Vagina (tissue), 2 donors: ENCODE measurements at regions not wholly inside any gene's neighbourhood (a gene's known extent, or its start where the extent isn't known, plus 50 kb on each side); places are given as distances from the start of the nearest gene placed in this dataset.
"Not testable (repeated sequence)": the region's sequence is repeated elsewhere in the genome, so short reads cannot be mapped to it uniquely, and the experiment has no call there.

Experiments used
- DNase-seq, 2 donors: peaks; one replicate each; pipeline ENCODE4 v3.0.0-alpha.2; 2017; ENCODE audit errors: extremely low spot score in 2 of 2
- H3K27ac ChIP-seq: fragments of 200-600 bp; sonication (generic); one replicate; pipeline ENCODE4 v1.5.1; 2019
- H3K27me3 ChIP-seq: fragments of 200-600 bp; sonication (generic); one replicate; pipeline ENCODE4 v1.5.1; 2019
- H3K36me3 ChIP-seq, 2 donors: fragments of 200-600 bp; sonication (generic); one replicate each; pipeline ENCODE4 v1.5.1; 2017 to 2019
- H3K4me1 ChIP-seq: fragments of 200-600 bp; sonication (generic); one replicate; pipeline ENCODE4 v1.5.1; 2019
- H3K4me3 ChIP-seq, 2 donors: fragments of 200-600 bp; sonication (generic); 1 replicate in 1 of 2; 2 replicates in 1 of 2; pipeline ENCODE4 v1.5.1; 2016 to 2019
- H3K9me3 ChIP-seq: fragments of 200-600 bp; sonication (generic); one replicate; pipeline ENCODE4 v1.5.1; 2019
- CTCF ChIP-seq, 3 experiments: fragments of 450-650 bp in 2 of 3; fragments of 200-600 bp in 1 of 3; sonication (generic) in 1 of 3; IDR thresholded peaks; one replicate each; pipeline ENCODE4 v1.5.1; 2017 to 2019; ENCODE audit warnings: antibody characterized with exemption in 3 of 3, mild to moderate bottlenecking in 2 of 3, moderate library complexity in 2 of 3
- POLR2A ChIP-seq, 2 donors: fragments of 450-650 bp; IDR thresholded peaks; one replicate each; pipeline ENCODE4 v1.6.1; 2017; ENCODE audit warnings: antibody characterized with exemption in 2 of 2, mild to moderate bottlenecking in 2 of 2, moderate library complexity in 2 of 2
- POLR2AphosphoS5 ChIP-seq, 2 donors: sonication (generic); formaldehyde crosslinking; IDR thresholded peaks; one replicate each; pipeline ENCODE4 v1.9.0; 2017; ENCODE audit warnings: antibody characterized with exemption in 2 of 2, mild to moderate bottlenecking in 2 of 2, low read depth in 1 of 2; ENCODE audit not compliant: insufficient read depth in 1 of 2
- intact Hi-C: fragments of 100-400 bp; cut with DNase I; formaldehyde crosslinking; loops from one replicate; pipeline ENCODE4 v1.15.1; 2023

DNA sequence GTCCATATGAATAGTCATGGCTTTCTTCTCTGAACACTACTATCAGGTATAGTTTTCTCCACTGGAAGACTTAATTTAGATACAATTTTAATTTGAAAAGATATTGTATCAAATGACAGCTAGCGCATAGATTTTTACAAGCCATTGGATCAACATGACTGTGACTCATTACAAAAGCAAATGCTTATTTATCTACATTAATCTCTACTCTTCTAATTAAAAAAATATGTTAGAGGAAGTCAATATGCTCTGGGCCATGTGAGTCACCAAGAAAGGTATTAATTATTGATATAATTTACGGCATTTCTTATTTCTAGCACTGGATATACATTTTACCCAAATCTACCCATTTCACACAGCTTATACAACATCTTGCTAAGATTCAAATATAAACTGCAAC is 800.3 kb upstream of the GBE1 start:
- no peaks in the 10 kb centered on the region for H3K27me3 ChIP-seq
- H3K27ac ChIP-seq, result no peak overlapping the region
- no peak overlapping the region for H3K4me3 ChIP-seq
- H3K9me3 ChIP-seq, result no peaks in the 10 kb centered on the region
- intact Hi-C loops, result no loop called here
- TF ChIP-seq POLR2A (IDR thresholded peaks at IDR 0.05) (no peak), CTCF (IDR thresholded peaks at IDR 0.05) (no peak), POLR2AphosphoS5 (IDR thresholded peaks at IDR 0.05; ENCODE audit: insufficient read depth in 1 of 2, low read depth in 1 of 2) (no peak)
- H3K4me1 ChIP-seq, result no peaks in the 10 kb centered on the region
- H3K36me3 ChIP-seq, result no peaks in the 10 kb centered on the region
- DNase-seq, result no peak

DNA sequence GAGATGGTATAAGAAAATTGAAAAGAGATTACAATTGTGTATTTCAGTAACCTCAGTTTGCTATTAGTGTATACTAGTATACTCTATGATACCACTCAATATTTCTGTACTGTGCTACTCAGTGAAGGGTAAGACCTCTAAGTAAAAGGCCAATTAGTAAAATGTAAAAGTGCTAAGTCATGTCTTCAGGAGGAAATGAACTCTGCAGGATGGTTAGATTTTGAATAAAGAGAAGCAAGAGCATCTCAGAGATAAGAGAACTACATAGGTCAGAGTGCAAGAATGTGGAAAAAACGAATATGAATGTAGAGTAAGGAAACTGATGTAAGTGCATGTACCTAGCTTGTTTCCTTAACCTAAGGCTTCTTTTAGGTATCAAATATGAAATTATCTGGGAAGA is 796.6 kb upstream of the GBE1 start:
- no peak overlapping the region for H3K4me3 ChIP-seq
- no peaks in the 10 kb centered on the region for H3K4me1 ChIP-seq
- no peak overlapping the region for H3K27ac ChIP-seq
- H3K27me3 ChIP-seq, result no peaks in the 10 kb centered on the region
- TF ChIP-seq CTCF (IDR thresholded peaks at IDR 0.05) (no peak), POLR2A (IDR thresholded peaks at IDR 0.05) (no peak), POLR2AphosphoS5 (IDR thresholded peaks at IDR 0.05; ENCODE audit: insufficient read depth in 1 of 2, low read depth in 1 of 2) (no peak)
- no peak for DNase-seq
- no peaks in the 10 kb centered on the region for H3K36me3 ChIP-seq
- intact Hi-C loops, result no loop called here
- no peaks in the 10 kb centered on the region for H3K9me3 ChIP-seq

DNA sequence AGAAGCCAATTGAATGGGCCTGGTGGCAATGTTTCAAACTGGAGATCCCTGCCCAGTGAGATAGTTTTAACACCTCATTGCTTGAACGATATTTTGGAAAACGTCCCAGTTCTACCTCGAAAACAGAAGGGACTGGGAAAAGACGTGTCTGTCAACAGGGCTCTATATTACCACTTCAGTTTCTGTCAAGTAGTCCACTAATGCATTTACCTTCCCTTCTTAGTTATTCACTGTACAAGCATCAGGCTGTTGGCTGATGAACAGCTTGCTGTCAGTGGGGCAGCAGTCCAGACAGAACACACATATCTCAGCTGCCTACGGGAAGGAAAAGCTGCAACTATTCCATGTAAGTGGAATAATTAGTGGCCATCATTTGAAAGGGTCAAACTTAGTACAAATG is 794.7 kb upstream of the GBE1 start:
- Histone ChIP-seq H3K36me3 (no peaks in the 10 kb centered on the region), H3K27me3 (no peaks in the 10 kb centered on the region), H3K9me3 (no peaks in the 10 kb centered on the region), H3K27ac (no peak overlapping the region), H3K4me1 (no peaks in the 10 kb centered on the region), H3K4me3 (no peak overlapping the region)
- intact Hi-C loops, result no loop called here
- no peak for TF ChIP-seq POLR2A (IDR thresholded peaks at IDR 0.05)
- no peak for TF ChIP-seq CTCF (IDR thresholded peaks at IDR 0.05)
- TF ChIP-seq POLR2AphosphoS5 (IDR thresholded peaks at IDR 0.05; ENCODE audit: insufficient read depth in 1 of 2, low read depth in 1 of 2), result no peak
- no peak for DNase-seq

- H3K9me3 ChIP-seq, H3K36me3 ChIP-seq, intact Hi-C loops, H3K27ac ChIP-seq, H3K27me3 ChIP-seq, DNase-seq, H3K4me3 ChIP-seq, H3K4me1 ChIP-seq: not testable (repeated sequence)
Measured at GRCh38 chr3:82542556-82542955, 781.1 kb upstream of the GBE1 start.

GRCh38 chr3:82521657-82522056 is 760.2 kb upstream of the GBE1 start:
- no peaks in the 10 kb centered on the region for H3K27me3 ChIP-seq
- no peak overlapping the region for H3K4me3 ChIP-seq
- intact Hi-C loops, result no loop called here
- no peak for DNase-seq
- H3K9me3 ChIP-seq, result no peaks in the 10 kb centered on the region
- H3K27ac ChIP-seq, result no peak overlapping the region
- no peaks in the 10 kb centered on the region for H3K4me1 ChIP-seq
- H3K36me3 ChIP-seq, result no peaks in the 10 kb centered on the region
- TF ChIP-seq CTCF (IDR thresholded peaks at IDR 0.05) (no peak), POLR2A (IDR thresholded peaks at IDR 0.05) (no peak), POLR2AphosphoS5 (IDR thresholded peaks at IDR 0.05; ENCODE audit: insufficient read depth in 1 of 2, low read depth in 1 of 2) (no peak)

DNA sequence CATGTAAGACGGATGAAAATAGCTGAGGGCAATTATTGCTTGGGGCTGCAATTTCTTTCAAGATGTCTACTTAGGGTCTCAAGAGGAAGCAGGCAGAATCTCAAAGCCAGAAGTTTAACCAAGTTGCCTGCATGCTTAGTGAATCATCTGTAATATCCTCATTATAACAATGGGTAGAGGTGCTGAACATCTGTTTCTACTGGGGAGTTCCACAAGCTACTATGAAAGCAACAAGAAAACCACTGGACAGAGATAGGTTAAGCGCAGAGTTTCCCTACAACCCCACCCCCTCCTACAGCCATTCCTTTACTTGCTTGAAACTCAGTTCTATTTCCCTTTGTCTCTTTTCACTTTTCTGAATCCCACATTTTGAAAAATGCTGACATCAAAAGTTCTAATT is 759.4 kb upstream of the GBE1 start:
- Histone ChIP-seq H3K4me3 (no peak overlapping the region), H3K36me3 (no peaks in the 10 kb centered on the region), H3K27ac (no peak overlapping the region), H3K27me3 (no peaks in the 10 kb centered on the region), H3K4me1 (no peaks in the 10 kb centered on the region), H3K9me3 (no peaks in the 10 kb centered on the region)
- no peak for DNase-seq
- TF ChIP-seq POLR2A (IDR thresholded peaks at IDR 0.05) (no peak), POLR2AphosphoS5 (IDR thresholded peaks at IDR 0.05; ENCODE audit: insufficient read depth in 1 of 2, low read depth in 1 of 2) (no peak), CTCF (IDR thresholded peaks at IDR 0.05) (no peak)
- intact Hi-C loops, result no loop called here
